ENCODE measurements at regions not wholly inside any gene's neighbourhood (a gene's known extent, or its start where the extent isn't known, plus 50 kb on each side); places are given as distances from the start of the nearest gene placed in this dataset.

DNA sequence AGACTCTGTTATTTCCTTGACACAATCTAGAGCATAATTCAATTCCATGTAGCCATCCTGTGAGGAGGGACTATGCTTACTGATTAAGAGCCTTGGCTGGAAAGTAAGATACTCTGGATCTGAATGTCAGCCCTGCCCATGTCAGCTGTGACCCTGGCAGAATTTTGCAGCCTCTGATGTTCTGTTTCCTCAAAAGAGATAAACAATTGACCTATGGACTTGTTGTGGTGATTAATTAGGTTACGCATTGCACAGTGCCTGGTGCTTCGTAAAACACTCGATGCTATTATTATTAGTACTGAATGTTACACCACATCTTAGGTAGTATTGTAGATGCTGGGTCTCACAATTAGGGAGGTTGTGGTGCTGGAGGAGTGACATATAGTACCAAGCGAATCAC is 161.3 kb upstream of the MEIS2 start:
- DNase-seq, result no peak

DNA sequence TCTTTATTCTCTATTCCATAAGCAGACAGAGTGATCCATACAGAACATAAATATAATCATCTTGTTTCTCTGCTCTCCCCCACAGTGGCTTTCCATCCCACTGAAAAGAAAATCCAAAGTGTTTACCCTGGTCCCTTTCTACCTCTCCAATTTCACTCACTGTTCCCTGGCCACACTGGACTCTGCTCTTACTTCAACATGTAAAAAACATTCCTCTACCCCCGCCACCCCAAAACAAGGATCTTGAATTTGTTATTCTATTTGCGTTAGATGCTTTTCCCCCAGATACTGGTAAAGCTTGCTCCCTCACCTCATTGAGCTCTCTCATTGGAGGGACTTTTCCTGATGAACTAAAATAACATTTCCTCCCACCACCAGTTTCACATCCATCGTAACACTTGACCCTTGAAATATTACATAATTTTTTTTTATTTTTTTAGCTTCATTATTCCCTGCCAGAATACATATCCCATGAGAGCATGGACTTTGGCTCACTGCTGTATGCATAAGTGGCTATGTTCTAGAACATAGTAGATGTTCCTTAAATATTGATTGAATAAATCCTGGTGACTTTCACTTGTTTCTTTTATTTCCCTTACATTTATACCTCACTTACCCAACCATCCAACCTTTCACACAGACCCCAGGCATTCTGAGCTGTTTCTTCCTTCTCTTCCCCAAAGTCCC is 162.7 kb upstream of the MEIS2 start:
- no peak for DNase-seq

DNA sequence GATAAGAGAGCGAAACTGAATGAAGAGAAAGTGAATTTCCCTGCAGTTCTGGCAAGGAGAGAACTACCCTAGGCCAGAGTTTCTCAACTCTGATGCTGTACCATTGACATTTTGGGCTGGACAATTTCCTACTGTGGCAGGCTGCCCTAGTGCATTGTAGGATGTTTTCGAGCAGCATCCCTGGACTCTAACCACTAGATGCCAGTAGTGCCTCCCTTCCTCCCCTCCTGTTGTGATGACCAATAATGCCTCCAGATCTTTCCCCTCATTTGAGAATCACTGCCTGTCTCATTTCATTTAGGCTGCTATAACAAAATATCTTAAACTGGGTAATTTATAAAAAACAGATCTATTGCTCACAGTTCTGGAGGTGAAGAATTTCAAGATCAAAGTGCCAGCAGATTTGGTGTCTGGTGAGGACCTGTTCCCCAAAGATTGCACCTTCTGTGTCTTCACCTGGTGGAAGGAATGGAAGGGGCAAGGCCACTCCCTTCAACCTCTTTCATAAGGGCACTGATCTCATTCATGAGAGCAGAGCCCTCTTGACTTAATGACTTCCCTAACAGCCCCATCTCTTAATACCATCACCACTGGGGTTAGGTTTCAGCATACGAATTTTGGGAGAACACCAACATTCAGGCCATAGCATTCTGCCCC is 188.9 kb upstream of the MEIS2 start:
- DNase-seq, result no peak

DNA sequence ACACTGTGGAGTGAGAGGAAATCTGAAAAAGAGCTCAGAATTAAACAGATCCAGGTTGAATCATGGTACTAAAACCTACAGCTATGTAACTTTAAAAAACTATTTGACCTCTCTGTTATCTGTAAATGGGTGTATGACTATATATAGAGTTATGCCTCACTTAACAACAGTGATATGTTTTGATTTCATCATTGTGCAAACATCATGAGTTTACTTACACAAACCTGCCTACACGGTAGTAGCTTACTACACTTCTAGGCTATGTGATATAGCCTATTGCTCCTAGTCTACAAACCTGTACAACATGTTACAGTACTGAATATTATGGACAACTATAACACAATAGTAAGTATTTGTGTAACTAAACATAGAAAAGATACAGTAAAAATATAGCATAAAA is 191.6 kb upstream of the MEIS2 start:
- no peak for DNase-seq

- DNase-seq, result no peak
These were observed 197.9 kb upstream of the MEIS2 start for GRCh38 chr15:37298271-37298670.

DNA sequence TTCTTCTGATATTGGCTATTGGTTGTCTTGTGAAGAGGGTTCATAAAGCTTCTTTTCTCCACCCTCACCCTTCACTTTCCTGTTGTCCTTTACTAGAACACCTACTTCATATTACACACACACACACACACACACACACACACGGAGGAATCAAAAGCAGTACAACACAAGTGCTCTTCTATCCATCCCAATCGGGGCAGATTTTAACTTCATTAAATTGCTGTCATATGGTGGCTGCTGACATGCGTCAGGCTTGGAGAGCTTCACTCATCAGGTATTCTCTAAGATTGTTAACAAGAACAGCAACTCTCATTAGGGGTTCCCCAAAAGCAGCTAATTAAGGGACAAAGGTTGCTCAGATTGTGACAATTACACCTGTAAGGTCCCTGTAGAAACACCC is 239.1 kb upstream of the MEIS2 start:
- DNase-seq, result no peak

GRCh38 chr15:37339856-37340255 is 239.5 kb upstream of the MEIS2 start:
- no peak for DNase-seq

- DNase-seq, result no peak
These were observed 240.1 kb upstream of the MEIS2 start for GRCh38 chr15:37340438-37340837.

DNA sequence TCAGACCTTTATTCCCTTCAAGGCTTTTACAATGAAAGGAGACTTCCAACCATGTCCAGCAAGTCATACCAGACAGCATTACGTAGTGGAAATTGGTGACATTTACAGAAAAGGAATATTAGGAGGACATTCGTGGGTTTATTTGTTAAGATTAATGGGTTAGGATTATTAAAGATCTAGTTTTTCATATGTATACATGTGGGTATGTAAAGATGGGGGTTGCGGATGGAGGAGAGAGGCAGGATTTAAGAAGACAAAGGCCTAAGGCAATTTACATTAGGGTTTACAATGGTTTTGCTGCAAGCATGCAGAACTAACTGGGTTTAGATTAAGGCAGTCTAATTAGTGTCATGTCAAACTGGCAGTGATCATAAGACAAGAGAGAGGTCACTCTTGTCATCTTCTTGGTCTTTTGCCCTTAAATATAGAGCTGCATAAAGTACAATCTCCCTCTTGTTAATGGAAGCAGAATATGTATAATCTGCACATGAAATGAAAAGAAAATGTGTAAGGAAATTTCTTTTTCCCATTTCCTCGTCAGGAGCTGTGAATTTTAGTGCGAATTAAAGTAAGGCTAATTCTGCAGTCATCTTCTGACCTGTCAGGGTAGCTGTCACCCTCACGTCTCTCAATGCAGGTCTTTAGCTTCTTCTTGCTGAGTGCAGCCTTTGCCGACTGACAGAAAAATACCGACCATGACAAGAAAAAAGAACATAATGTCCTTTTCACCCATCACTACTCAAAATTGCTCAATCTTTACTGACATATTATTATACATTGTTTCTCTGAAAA is 258.9 kb upstream of the MEIS2 start:
- no peak for DNase-seq

DNA sequence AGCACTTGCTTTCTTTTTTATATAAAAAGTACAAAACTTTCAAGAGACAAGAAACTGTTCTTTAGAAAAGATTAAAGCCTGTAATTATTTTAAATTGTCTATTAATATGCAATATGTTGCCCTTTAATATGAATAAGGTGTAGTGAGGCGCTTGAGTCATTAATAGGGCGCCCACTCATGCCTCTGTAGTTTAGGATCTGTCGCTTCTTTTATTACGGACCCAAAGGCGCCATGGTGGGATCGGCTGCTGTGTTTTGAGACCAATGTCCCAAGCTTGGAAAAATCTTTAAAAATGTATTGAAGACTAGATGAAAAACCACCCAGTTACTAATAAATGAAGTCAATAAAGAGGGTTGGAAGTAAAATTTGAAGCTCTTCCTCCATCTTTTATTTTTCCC is 259.5 kb upstream of the MEIS2 start:
- no peak for DNase-seq

DNA sequence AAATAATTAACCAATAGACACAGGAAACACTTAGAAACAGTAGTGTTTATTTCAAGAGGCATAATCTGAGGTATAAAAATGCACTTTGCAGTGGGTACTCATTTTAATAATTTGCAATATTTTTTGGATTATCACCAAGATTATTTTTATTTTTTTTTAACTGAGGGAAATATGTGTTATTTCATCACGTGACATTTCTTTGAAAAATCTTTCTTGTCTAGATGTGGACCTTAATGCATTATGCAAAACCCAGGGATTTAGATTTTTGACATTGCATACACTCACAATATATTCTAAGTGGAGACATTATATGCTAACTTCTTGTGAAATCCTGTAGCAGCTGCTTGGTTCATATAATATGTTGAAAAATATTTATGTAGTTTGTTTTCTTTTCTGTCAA is 260.4 kb upstream of the MEIS2 start:
- no peak for DNase-seq

GRCh38 chr15:37361621-37362020 is 261.3 kb upstream of the MEIS2 start:
- no peak for DNase-seq

GRCh38 chr15:37362414-37362813 is 262.1 kb upstream of the MEIS2 start:
- no peak for DNase-seq

- DNase-seq, result no peak
These were observed 268.6 kb upstream of the MEIS2 start for GRCh38 chr15:37368961-37369360.

DNA sequence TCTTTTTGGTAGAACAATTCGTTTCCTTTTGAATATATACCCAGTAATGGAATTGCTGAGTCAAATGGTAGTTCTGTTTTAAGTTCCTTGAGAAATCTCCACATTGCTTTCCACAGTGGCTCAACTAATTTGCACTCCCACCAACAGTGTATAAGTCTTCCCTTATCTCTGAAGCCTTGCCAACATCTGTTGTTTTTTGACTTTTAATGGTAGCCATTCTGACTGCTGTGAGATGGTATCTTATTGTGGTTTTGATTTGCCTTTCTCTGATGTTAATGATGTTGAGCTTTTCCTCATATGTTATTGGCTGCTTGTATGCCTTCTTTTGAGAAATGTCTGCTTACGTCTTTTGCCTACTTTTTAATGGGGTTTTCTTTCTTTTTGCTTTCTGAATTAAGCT is 270.6 kb upstream of the MEIS2 start:
- no peak for DNase-seq

GRCh38 chr15:37372064-37372463 is 271.7 kb upstream of the MEIS2 start:
- DNase-seq, result no peak

- no peak for DNase-seq
These were observed 275.2 kb upstream of the MEIS2 start for GRCh38 chr15:37375519-37375918.

DNA sequence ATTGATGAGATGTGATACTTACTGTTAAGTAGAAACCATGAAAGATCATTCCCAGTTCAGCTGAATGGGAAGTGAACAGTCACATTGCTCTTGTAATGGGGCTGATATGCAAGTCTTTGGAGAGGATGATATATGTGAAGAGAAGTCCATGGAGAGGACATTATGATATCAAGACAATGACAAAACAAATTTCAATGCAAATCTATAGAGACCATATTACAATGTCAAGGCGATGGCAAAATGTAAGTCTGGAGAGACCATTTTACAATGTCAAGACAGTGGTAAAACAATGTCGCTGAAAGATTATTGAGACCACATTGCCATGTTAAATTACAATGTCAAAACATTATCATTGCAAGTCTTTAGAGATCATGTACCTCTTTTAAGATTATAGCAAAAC is 277.1 kb upstream of the MEIS2 start:
- DNase-seq, result no peak

DNA sequence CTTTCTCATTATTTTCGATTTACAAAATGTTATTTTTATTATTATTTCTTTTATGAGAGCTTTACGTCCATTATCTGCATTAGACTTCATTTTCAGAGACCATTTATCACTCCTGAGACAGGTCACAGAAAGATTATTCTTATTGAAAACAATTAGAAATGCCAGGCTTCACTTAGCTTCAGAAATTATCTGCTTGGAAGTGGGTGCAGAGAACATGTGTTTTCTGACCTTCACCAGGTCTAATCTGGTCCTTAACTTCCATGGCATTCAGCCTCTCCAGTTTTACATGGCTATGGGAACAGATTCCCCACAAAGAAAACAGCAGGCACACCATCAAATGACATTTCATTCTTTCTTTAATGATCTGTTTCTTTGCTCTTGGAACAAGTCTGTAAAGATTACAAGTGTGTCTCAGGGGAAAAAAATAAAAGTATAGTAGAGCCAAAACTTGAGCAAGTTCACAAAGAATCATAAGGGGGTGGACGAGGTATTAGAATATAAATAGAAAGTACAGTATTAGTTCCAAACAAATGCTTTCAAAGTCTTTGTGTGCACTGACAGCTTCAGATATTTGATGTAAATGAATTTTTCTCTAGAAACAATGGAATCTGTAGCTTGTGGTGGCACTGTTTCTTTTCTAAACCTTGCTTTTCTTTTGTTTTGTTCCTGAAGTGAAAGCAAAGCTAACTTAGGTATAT is 294.2 kb upstream of the MEIS2 start:
- DNase-seq, result no peak

GRCh38 chr15:37395100-37395468 is 294.7 kb upstream of the MEIS2 start:
- DNase-seq, result no peak

- no peak for DNase-seq
These were observed 297.1 kb upstream of the MEIS2 start for GRCh38 chr15:37397266-37398022.

DNA sequence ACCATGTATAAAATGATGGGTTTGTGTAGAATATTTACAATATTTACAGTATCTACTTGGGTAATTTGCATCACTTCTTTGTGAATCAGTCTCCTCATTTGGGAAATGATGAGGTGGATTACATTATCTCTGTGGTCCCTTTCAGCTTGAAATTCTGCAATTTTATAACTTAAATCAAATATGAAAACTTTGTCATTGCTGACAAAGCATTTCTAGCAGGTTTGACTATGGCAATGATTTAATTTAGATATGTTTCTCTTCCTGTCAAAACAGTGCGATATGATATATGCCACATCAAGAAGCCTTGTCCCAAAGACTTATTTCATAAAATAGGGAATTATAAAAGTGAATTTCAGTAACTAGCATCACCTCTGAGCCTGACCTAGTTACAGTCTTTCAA is 315.8 kb upstream of the MEIS2 start:
- no peak for DNase-seq

GRCh38 chr15:37425541-37425940 is 325.2 kb upstream of the MEIS2 start:
- no peak for DNase-seq
